ENCODE measurements at regions not wholly inside any gene's neighbourhood (a gene's known extent, or its start where the extent isn't known, plus 50 kb on each side); places are given as distances from the start of the nearest gene placed in this dataset.

- TF ChIP-seq CTCF (conservative IDR thresholded peaks at IDR 0.05; ENCODE audit: low read depth, low read length) (no peak), EZH2 (IDR thresholded peaks at IDR 0.05; ENCODE audit: borderline replicate concordance, low read depth, low read length, poor library complexity, severe bottlenecking) (no peak)
Observed at GRCh38 chr9:73083519-73083918, 68.1 kb upstream of the ANXA1 start.
